ENCODE measurements at regions not wholly inside any gene's neighbourhood (a gene's known extent, or its start where the extent isn't known, plus 50 kb on each side); places are given as distances from the start of the nearest gene placed in this dataset.

DNA sequence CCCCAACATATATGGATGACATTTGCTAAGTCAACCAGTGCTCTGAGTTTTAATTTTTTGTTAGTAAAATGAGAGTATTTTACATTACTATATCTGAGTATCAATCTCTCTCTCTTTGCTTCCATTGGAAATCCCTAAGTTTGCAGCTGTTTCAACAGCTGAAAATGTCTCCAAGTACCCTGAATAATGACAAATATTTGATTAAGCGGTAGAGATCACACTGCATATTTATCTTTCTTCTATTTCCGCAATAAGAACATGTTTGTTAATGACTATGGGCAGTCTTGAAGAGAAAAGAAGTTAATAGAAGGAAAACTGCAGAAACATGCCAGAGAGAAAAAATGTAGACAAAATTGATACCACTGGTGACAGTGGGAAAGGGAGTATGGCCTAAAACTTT is 1117.5 kb downstream of the NCAM2 start:
- H3K27me3 ChIP-seq (ENCODE audit: control insufficient read depth in 3 of 3, insufficient read depth in 3 of 3, low read length in 2 of 3) = no peaks in the 10 kb centered on the region
- TF ChIP-seq, protein P1, sequence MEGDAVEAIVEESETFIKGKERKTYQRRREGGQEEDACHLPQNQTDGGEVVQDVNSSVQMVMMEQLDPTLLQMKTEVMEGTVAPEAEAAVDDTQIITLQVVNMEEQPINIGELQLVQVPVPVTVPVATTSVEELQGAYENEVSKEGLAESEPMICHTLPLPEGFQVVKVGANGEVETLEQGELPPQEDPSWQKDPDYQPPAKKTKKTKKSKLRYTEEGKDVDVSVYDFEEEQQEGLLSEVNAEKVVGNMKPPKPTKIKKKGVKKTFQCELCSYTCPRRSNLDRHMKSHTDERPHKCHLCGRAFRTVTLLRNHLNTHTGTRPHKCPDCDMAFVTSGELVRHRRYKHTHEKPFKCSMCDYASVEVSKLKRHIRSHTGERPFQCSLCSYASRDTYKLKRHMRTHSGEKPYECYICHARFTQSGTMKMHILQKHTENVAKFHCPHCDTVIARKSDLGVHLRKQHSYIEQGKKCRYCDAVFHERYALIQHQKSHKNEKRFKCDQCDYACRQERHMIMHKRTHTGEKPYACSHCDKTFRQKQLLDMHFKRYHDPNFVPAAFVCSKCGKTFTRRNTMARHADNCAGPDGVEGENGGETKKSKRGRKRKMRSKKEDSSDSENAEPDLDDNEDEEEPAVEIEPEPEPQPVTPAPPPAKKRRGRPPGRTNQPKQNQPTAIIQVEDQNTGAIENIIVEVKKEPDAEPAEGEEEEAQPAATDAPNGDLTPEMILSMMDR (IDR thresholded peaks at IDR 0.05; ENCODE audit: control extremely low read depth, extremely low read depth) = no peak
- DNase-seq = peak in 1 of 3 donors; percentile 1
- 78 to 87% methylated on average over 2 of the region's 2 CpGs for whole genome bisulfite sequencing, 2 donors
- ATAC-seq (ENCODE audit: insufficient read depth, low FRiP score) = peak; percentile 6
- H3K4me3 ChIP-seq = no peak overlapping the region
- H3K4me1 ChIP-seq (ENCODE audit: control insufficient read depth in 5 of 5, insufficient read depth in 5 of 5, low read length in 5 of 5) = no peaks in the 10 kb centered on the region
- no peaks in the 10 kb centered on the region for H3K9me3 ChIP-seq (ENCODE audit: control insufficient read depth in 4 of 4, insufficient read depth in 3 of 4, low read length in 3 of 4)
- H3K9ac ChIP-seq (ENCODE audit: insufficient read depth in 1 of 2, low read length in 2 of 2) = no peak overlapping the region
- no peak overlapping the region for H3K27ac ChIP-seq (ENCODE audit: low read depth in 1 of 2, low read length in 1 of 2)
- H3K36me3 ChIP-seq (ENCODE audit: control insufficient read depth in 4 of 4, insufficient read depth in 4 of 4, low read length in 4 of 4) = no peaks in the 10 kb centered on the region

DNA sequence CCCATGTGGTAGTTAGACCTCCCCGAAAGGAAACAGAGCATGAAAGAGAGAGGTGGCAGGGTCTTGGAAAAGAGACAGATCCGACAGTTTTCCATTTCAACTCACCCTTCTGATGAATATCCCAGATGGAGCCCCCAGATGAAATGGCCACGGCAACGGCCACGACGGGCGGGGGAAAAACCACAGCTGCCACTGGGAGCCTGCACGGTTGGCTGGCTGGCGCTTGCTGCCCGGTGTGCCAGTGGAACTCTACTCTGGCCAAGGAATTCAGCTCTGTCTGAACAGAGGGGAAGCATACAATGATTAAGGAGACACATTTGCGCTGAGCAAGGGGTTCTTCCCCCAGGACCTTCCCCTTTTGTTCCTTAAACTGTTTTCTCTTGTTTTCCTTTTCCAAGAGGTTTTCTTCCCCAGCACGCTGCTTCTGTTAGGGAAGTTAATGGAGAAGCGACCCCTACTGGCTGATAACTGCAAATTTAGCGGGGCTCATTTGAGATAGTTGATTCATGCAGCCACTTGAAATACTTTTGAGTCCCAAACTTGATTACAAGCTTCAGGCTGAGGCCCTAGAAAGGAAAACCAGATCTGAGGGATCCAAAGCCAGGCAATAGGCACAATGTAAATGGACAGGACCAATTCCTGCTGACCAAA is 1122.5 kb downstream of the NCAM2 start:
- WGBS, 2 donors = 78 to 81% methylated on average over 14 of the region's 14 CpGs
- H3K27me3 ChIP-seq (ENCODE audit: control insufficient read depth in 3 of 3, insufficient read depth in 3 of 3, low read length in 2 of 3) = no peaks in the 10 kb centered on the region

DNA sequence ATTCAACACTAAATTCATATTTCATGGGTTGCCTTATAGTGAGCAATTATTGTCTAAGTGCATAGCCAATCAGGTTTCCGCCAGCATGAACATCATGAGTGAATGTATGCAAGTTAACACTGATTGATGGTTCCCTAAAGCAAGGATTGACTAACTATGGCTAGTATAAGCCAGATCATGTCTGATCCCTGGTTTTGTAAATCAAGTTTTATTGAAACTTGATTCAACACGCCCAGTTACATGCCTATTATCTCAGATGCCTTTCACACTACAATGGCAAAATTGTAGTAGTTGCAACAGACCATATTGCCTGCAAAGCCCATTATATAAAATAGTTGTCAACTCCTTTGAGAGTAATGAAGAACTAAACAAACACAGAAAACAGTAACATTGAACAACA is 1127.4 kb downstream of the NCAM2 start:
- H3K36me3 ChIP-seq (ENCODE audit: control insufficient read depth in 4 of 4, insufficient read depth in 4 of 4, low read length in 4 of 4) = no peaks in the 10 kb centered on the region
- no peak overlapping the region for H3K4me3 ChIP-seq
- 88 to 97% methylated on average over 2 of the region's 2 CpGs for whole genome bisulfite sequencing, 2 donors
- ATAC-seq (ENCODE audit: insufficient read depth, low FRiP score) = no peak
- no peak overlapping the region for H3K27ac ChIP-seq (ENCODE audit: low read depth in 1 of 2, low read length in 1 of 2)
- no peak for DNase-seq
- TF ChIP-seq, protein P1 (IDR thresholded peaks at IDR 0.05; ENCODE audit: control extremely low read depth, extremely low read depth) = no peak
- no peaks in the 10 kb centered on the region for H3K4me1 ChIP-seq (ENCODE audit: control insufficient read depth in 5 of 5, insufficient read depth in 5 of 5, low read length in 5 of 5)
- peaks cover 0 to 7% (median 0%) of the 10 kb centered on the region in 4 donors for H3K9me3 ChIP-seq (ENCODE audit: control insufficient read depth in 4 of 4, insufficient read depth in 3 of 4, low read length in 3 of 4)
- no peaks in the 10 kb centered on the region for H3K27me3 ChIP-seq (ENCODE audit: control insufficient read depth in 3 of 3, insufficient read depth in 3 of 3, low read length in 2 of 3)
- H3K9ac ChIP-seq (ENCODE audit: insufficient read depth in 1 of 2, low read length in 2 of 2) = no peak overlapping the region

More for the DNA sequence above, 1122.5 kb downstream of the NCAM2 start:
- no peak overlapping the region for H3K9ac ChIP-seq (ENCODE audit: insufficient read depth in 1 of 2, low read length in 2 of 2)
- no peaks in the 10 kb centered on the region for H3K36me3 ChIP-seq (ENCODE audit: control insufficient read depth in 4 of 4, insufficient read depth in 4 of 4, low read length in 4 of 4)
- no peak overlapping the region for H3K27ac ChIP-seq (ENCODE audit: low read depth in 1 of 2, low read length in 1 of 2)
- TF ChIP-seq, protein P1 (IDR thresholded peaks at IDR 0.05; ENCODE audit: control extremely low read depth, extremely low read depth) = no peak
- H3K4me1 ChIP-seq (ENCODE audit: control insufficient read depth in 5 of 5, insufficient read depth in 5 of 5, low read length in 5 of 5) = no peaks in the 10 kb centered on the region
- H3K9me3 ChIP-seq (ENCODE audit: control insufficient read depth in 4 of 4, insufficient read depth in 3 of 4, low read length in 3 of 4) = peaks cover 0 to 7% (median 0%) of the 10 kb centered on the region in 4 donors
- no peak overlapping the region for H3K4me3 ChIP-seq
- ATAC-seq (ENCODE audit: insufficient read depth, low FRiP score) = no peak
- no peak for DNase-seq

DNA sequence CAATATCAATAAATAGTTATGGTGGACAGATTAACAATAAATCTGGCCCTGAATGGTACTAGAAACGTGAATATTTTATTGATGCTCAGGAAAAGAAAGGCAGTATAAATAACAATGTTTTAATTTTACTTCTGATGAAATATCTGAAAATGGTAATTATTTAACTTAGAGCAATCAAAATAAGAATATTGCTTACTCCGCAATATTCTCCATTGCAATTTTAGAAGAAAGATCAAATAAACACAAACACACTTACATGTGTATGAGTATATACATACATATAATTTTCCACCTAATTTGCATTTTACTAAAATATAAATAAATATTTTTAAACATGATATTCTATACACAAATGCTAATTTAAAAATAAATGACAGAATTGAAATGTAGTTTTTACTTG is 1130.5 kb downstream of the NCAM2 start:
- peaks cover 0 to 1% (median 0%) of the 10 kb centered on the region in 4 donors for H3K9me3 ChIP-seq (ENCODE audit: control insufficient read depth in 4 of 4, insufficient read depth in 3 of 4, low read length in 3 of 4)
- WGBS, 2 donors = 76 to 81% methylated on average over 2 of the region's 2 CpGs
- H3K4me3 ChIP-seq = no peak overlapping the region
- H3K4me1 ChIP-seq (ENCODE audit: control insufficient read depth in 5 of 5, insufficient read depth in 5 of 5, low read length in 5 of 5) = no peaks in the 10 kb centered on the region
- TF ChIP-seq, protein P1 (IDR thresholded peaks at IDR 0.05; ENCODE audit: control extremely low read depth, extremely low read depth) = no peak
- no peak overlapping the region for H3K27ac ChIP-seq (ENCODE audit: low read depth in 1 of 2, low read length in 1 of 2)
- ATAC-seq (ENCODE audit: insufficient read depth, low FRiP score) (no peak), DNase-seq (no peak)
- no peak overlapping the region for H3K9ac ChIP-seq (ENCODE audit: insufficient read depth in 1 of 2, low read length in 2 of 2)
- no peaks in the 10 kb centered on the region for H3K27me3 ChIP-seq (ENCODE audit: control insufficient read depth in 3 of 3, insufficient read depth in 3 of 3, low read length in 2 of 3)
- no peaks in the 10 kb centered on the region for H3K36me3 ChIP-seq (ENCODE audit: control insufficient read depth in 4 of 4, insufficient read depth in 4 of 4, low read length in 4 of 4)

All from lung (tissue), 11 donors.